SK-N-SH (cell line): ENCODE measurements at regions not wholly inside any gene's neighbourhood (a gene's known extent, or its start where the extent isn't known, plus 50 kb on each side); places are given as distances from the start of the nearest gene placed in this dataset.

Source experiments
- CTCF ChIA-PET: fragments of 300-600, 350-600 bp; formaldehyde crosslinking; extraction: SDS; loops from one replicate; lab custom pipeline; 2021; lab: Yijun Ruan, JAX
- POLR2A ChIA-PET: fragments of 350-600 bp; sonication (Branson Sonifier 250); formaldehyde crosslinking; extraction: SDS; loops from one replicate; lab custom pipeline; 2020; ENCODE audit warnings: antibody characterized with exemption, inconsistent platforms; lab: Yijun Ruan, JAX
- DNase-seq: peaks from one replicate; pipeline ENCODE4 v3.0.0; 2012
- H2AFZ ChIP-seq: fragments of 200-600 bp; sonication (generic); 2 replicates; pipeline ENCODE4 v1.8.1; 2016; ENCODE audit warnings: antibody characterized with exemption, mild to moderate bottlenecking, low read depth
- H3F3A ChIP-seq: fragments of 200-600 bp; sonication (generic); replicated peaks from 2 replicates; pipeline ENCODE3; 2016; ENCODE audit warnings: antibody characterized with exemption, mild to moderate bottlenecking; ENCODE audit not compliant: insufficient read depth
- H3K27ac ChIP-seq, 2 experiments: fragments of 200-500 bp in 1 of 2; fragments of 200-600 bp in 1 of 2; sonication (Bioruptor generic) in 1 of 2; sonication (generic), shearing (Covaris generic) in 1 of 2; 2 replicates each; pipeline versions ENCODE4 v1.5.1 to v1.6.1; 2014 to 2016; ENCODE audit warnings: low read depth in 2 of 2, inconsistent platforms in 1 of 2, low read length in 1 of 2, mild to moderate bottlenecking in 1 of 2, mixed read lengths in 1 of 2
- H3K27me3 ChIP-seq: fragments of 200-600 bp; sonication (generic), shearing (Covaris generic); 2 replicates; pipeline ENCODE4 v1.6.1; 2016; ENCODE audit warnings: mixed run types; ENCODE audit not compliant: insufficient read depth
- H3K36me3 ChIP-seq, 2 experiments: fragments of 200-500 bp in 1 of 2; fragments of 200-600 bp in 1 of 2; sonication (Bioruptor generic) in 1 of 2; sonication (generic) in 1 of 2; replicated peaks in 1 of 2; 2 replicates each; pipeline versions ENCODE3 to v1.5.1; 2014 to 2016; ENCODE audit warnings: low read length in 1 of 2, mild to moderate bottlenecking in 1 of 2; ENCODE audit not compliant: insufficient read depth in 2 of 2, control insufficient read depth in 1 of 2
- H3K4me1 ChIP-seq, 2 experiments: fragments of 200-500 bp in 1 of 2; fragments of 200-600 bp in 1 of 2; sonication (Bioruptor generic) in 1 of 2; sonication (generic), shearing (Covaris generic) in 1 of 2; 2 replicates each; pipeline versions ENCODE4 v1.5.1 to v1.6.1; 2014 to 2016; ENCODE audit warnings: low read depth in 1 of 2, low read length in 1 of 2, mixed run types in 1 of 2; ENCODE audit not compliant: insufficient read depth in 2 of 2, control insufficient read depth in 1 of 2
- H3K4me2 ChIP-seq: fragments of 200-600 bp; sonication (generic), shearing (Covaris generic); 2 replicates; pipeline ENCODE4 v1.6.1; 2017; ENCODE audit warnings: mixed run types
- H3K4me3 ChIP-seq, 2 experiments: fragments of 200-500 bp in 1 of 2; fragments of 200-600 bp in 1 of 2; sonication (Bioruptor generic) in 1 of 2; sonication (generic), shearing (Covaris generic) in 1 of 2; 2 replicates each; pipeline versions ENCODE4 v1.5.1 to v1.8.1; 2014 to 2016; ENCODE audit warnings: low read depth in 2 of 2, inconsistent platforms in 1 of 2, low read length in 1 of 2, mild to moderate bottlenecking in 1 of 2, mixed read lengths in 1 of 2, moderate library complexity in 1 of 2
- H3K79me2 ChIP-seq: fragments of 200-600 bp; sonication (generic); 2 replicates; pipeline ENCODE4 v1.8.1; 2017; ENCODE audit warnings: mild to moderate bottlenecking; ENCODE audit not compliant: insufficient read depth
- H3K9ac ChIP-seq: fragments of 200-600 bp; sonication (generic); 2 replicates; pipeline ENCODE4 v1.6.1; 2017; ENCODE audit warnings: mixed run types
- H3K9me2 ChIP-seq: fragments of 200-600 bp; sonication (generic); 2 replicates; pipeline ENCODE4 v1.6.1; 2017; ENCODE audit warnings: mixed run types
- H3K9me3 ChIP-seq: fragments of 200-600 bp; sonication (generic); 2 replicates; pipeline ENCODE4 v1.6.1; 2017; ENCODE audit warnings: mixed run types, mild to moderate bottlenecking, moderate library complexity
- H4K20me1 ChIP-seq: fragments of 200-600 bp; sonication (generic); 2 replicates; pipeline ENCODE4 v1.6.1; 2017; ENCODE audit warnings: mild to moderate bottlenecking, mixed run types; ENCODE audit not compliant: insufficient read depth
- EP300 ChIP-seq, 2 experiments: IDR thresholded peaks; 2 replicates each; pipeline versions ENCODE4 v1.4.0 to v1.6.1; 2012; ENCODE audit warnings: borderline replicate concordance in 1 of 2, low read depth in 1 of 2, low read length in 1 of 2
- FOXJ3 ChIP-seq: sonication (generic); formaldehyde crosslinking; IDR thresholded peaks from 2 replicates; pipeline ENCODE4 v1.5.1; 2020; ENCODE audit warnings: mild to moderate bottlenecking, missing genetic modification reagents
- GATA2 ChIP-seq: sonication (generic); formaldehyde crosslinking; IDR thresholded peaks from 2 replicates; pipeline ENCODE4 v1.5.0; 2020; ENCODE audit warnings: mild to moderate bottlenecking, missing genetic modification reagents
- JUND ChIP-seq: IDR thresholded peaks from 2 replicates; pipeline ENCODE4 v1.4.0; 2012
- PBX3 ChIP-seq: IDR thresholded peaks from 2 replicates; pipeline ENCODE4; 2012
- RAD21 ChIP-seq: IDR thresholded peaks from 2 replicates; pipeline ENCODE4 v1.6.1; 2012; ENCODE audit warnings: mild to moderate bottlenecking, low read length
- RCOR1 ChIP-seq: fragments of 150-350 bp; IDR thresholded peaks from 2 replicates; pipeline ENCODE4 v1.6.1; 2017; ENCODE audit warnings: antibody characterized with exemption, low read length
- REST ChIP-seq: IDR thresholded peaks from 2 replicates; pipeline ENCODE4 v1.6.1; 2012; ENCODE audit warnings: mild to moderate bottlenecking, low read depth, low read length, moderate library complexity
- SIN3A ChIP-seq: IDR thresholded peaks from 2 replicates; pipeline ENCODE4 v1.6.1; 2012; ENCODE audit warnings: low read depth, mild to moderate bottlenecking, low read length, moderate library complexity, borderline replicate concordance
- SMC3 ChIP-seq: IDR thresholded peaks from 2 replicates; pipeline ENCODE4 v1.6.1; 2012; ENCODE audit warnings: low read depth, low read length, improper control_type of control experiment
- WGBS: methylation state at CpG from one replicate; pipeline ENCODE4 v1.1.6; 2017; ENCODE audit warnings: low lambda C conversion rate; 5-methylcytosine and 5-hydroxymethylcytosine counted together
- TF ChIP-seq, protein P1 (sequence below): fragments of 150-350 bp; IDR thresholded peaks from 2 replicates; pipeline ENCODE4 v1.6.1; 2016; ENCODE audit warnings: mild to moderate bottlenecking, low read depth, low read length
- TF ChIP-seq, protein P2 (sequence below): fragments of 200-600 bp; sonication (generic); IDR thresholded peaks from 2 replicates; pipeline ENCODE4 v1.6.1; 2017; ENCODE audit warnings: antibody characterized with exemption, mild to moderate bottlenecking, moderate library complexity

DNA sequence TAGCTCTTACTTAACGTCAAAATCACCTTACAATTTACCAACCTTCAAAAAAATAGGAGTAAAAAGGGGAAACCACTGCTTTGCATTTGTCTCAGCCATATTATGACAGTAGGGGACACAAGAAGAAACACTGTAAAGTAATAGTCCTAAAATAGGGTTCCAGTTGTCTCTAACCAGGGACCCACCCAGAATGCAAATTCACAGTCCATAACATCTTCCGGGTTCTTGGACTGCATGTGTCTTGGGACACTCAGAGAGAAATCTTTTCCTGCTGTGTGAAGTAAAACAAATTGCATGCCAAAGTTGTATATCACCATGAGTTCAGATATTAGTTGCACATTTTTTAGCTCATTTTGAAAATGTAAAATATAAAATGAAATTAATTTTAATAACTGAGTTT lies 69.8 kb upstream of the PGR start (continued):
- TF ChIP-seq, protein P1, sequence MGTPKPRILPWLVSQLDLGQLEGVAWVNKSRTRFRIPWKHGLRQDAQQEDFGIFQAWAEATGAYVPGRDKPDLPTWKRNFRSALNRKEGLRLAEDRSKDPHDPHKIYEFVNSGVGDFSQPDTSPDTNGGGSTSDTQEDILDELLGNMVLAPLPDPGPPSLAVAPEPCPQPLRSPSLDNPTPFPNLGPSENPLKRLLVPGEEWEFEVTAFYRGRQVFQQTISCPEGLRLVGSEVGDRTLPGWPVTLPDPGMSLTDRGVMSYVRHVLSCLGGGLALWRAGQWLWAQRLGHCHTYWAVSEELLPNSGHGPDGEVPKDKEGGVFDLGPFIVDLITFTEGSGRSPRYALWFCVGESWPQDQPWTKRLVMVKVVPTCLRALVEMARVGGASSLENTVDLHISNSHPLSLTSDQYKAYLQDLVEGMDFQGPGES: no peak
- no peak for TF ChIP-seq RAD21
- no peak for TF ChIP-seq SMC3
- TF ChIP-seq, protein P2, sequence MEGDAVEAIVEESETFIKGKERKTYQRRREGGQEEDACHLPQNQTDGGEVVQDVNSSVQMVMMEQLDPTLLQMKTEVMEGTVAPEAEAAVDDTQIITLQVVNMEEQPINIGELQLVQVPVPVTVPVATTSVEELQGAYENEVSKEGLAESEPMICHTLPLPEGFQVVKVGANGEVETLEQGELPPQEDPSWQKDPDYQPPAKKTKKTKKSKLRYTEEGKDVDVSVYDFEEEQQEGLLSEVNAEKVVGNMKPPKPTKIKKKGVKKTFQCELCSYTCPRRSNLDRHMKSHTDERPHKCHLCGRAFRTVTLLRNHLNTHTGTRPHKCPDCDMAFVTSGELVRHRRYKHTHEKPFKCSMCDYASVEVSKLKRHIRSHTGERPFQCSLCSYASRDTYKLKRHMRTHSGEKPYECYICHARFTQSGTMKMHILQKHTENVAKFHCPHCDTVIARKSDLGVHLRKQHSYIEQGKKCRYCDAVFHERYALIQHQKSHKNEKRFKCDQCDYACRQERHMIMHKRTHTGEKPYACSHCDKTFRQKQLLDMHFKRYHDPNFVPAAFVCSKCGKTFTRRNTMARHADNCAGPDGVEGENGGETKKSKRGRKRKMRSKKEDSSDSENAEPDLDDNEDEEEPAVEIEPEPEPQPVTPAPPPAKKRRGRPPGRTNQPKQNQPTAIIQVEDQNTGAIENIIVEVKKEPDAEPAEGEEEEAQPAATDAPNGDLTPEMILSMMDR: no peak
- TF ChIP-seq SIN3A: no peak
- no peak for TF ChIP-seq RCOR1
- TF ChIP-seq FOXJ3 (CRISPR knock-in tag): no peak
- TF ChIP-seq PBX3: no peak
- TF ChIP-seq REST: no peak
- TF ChIP-seq GATA2 (CRISPR knock-in tag): no peak

- no peak overlapping the region for H3K4me2 ChIP-seq
- no peaks in the 10 kb centered on the region for H3K27me3 ChIP-seq
- ChIA-PET CTCF (no interaction called here), POLR2A (no interaction called here)
- H3K27ac ChIP-seq: no peak overlapping the region
- 2% methylated on average over 2 of the region's 2 CpGs for WGBS
- H3K9me3 ChIP-seq: no peaks in the 10 kb centered on the region; the same call in 1 of the 2 replicates
- TF ChIP-seq JUND (no peak), RAD21 (no peak), EP300 (IDR thresholded peaks at IDR 0.05; ENCODE audit: borderline replicate concordance in 1 of 2, low read depth in 1 of 2, low read length in 1 of 2) (no peak)
- H3K36me3 ChIP-seq: no peaks in the 10 kb centered on the region
- no peak overlapping the region for H3K9ac ChIP-seq
- H3F3A ChIP-seq: no peaks in the 10 kb centered on the region
- no peaks in the 10 kb centered on the region for H3K4me1 ChIP-seq
- DNase-seq: no peak
- no peak overlapping the region for H2AFZ ChIP-seq
- no peaks in the 10 kb centered on the region for H3K79me2 ChIP-seq
- no peaks in the 10 kb centered on the region for H3K9me2 ChIP-seq
- no peaks in the 10 kb centered on the region for H4K20me1 ChIP-seq
- H3K4me3 ChIP-seq: no peak overlapping the region
Observed at GRCh38 chr11:101195294-101195693, 65.7 kb upstream of the PGR start.
